Osteoblast (primary cell): ENCODE measurements at regions not wholly inside any gene's neighbourhood (a gene's known extent, or its start where the extent isn't known, plus 50 kb on each side); places are given as distances from the start of the nearest gene placed in this dataset.

Source experiments
- DNase-seq: peaks from one replicate; pipeline ENCODE4 v3.0.0; 2011; ENCODE audit warnings: low spot score, mixed read lengths; ENCODE audit not compliant: insufficient read length; ENCODE audit errors: missing footprints
- H2AFZ ChIP-seq: 2 replicates; pipeline ENCODE4 v1.6.0; 2011; ENCODE audit warnings: mild to moderate bottlenecking, low read length
- H3K27ac ChIP-seq: 2 replicates; pipeline ENCODE4 v1.5.1; 2011; ENCODE audit warnings: mild to moderate bottlenecking, low read depth, low read length, moderate library complexity
- H3K27me3 ChIP-seq: 2 replicates; pipeline ENCODE4 v1.6.0; 2012; ENCODE audit warnings: mild to moderate bottlenecking, control low read depth, inconsistent platforms, low read length, moderate library complexity; ENCODE audit not compliant: insufficient read depth
- H3K36me3 ChIP-seq: 2 replicates; pipeline ENCODE4 v1.5.1; 2011; ENCODE audit warnings: mild to moderate bottlenecking, low read length, control low read depth, moderate library complexity; ENCODE audit not compliant: insufficient read depth
- H3K4me1 ChIP-seq: 2 replicates; pipeline ENCODE4 v1.5.1; 2011; ENCODE audit warnings: mild to moderate bottlenecking, low read length, control low read depth, moderate library complexity; ENCODE audit not compliant: insufficient read depth
- H3K4me2 ChIP-seq: 2 replicates; pipeline ENCODE4 v1.6.0; 2011; ENCODE audit warnings: mild to moderate bottlenecking, low read length; ENCODE audit not compliant: insufficient read depth
- H3K4me3 ChIP-seq: fragments of 200-600 bp; sonication (generic); 3 replicates; pipeline ENCODE4 v1.5.1; 2012; ENCODE audit warnings: mild to moderate bottlenecking, low read length, inconsistent platforms; ENCODE audit not compliant: insufficient read depth
- H3K79me2 ChIP-seq: 2 replicates; pipeline ENCODE4 v1.6.0; 2012; ENCODE audit warnings: mild to moderate bottlenecking, low read length, control low read depth, inconsistent platforms; ENCODE audit not compliant: insufficient read depth
- H3K9me3 ChIP-seq: 2 replicates; pipeline ENCODE4 v1.5.1; 2011; ENCODE audit warnings: low read depth, low read length, control low read depth
- H4K20me1 ChIP-seq: 2 replicates; pipeline ENCODE4 v1.6.0; 2012; ENCODE audit warnings: mild to moderate bottlenecking, low read length, control low read depth; ENCODE audit not compliant: insufficient read depth
- TF ChIP-seq, protein P1 (sequence below): IDR thresholded peaks from 2 replicates; pipeline ENCODE4 v1.5.1; 2011; ENCODE audit warnings: mild to moderate bottlenecking, low read depth, low read length, moderate library complexity; ENCODE audit errors: extremely low read depth

DNA sequence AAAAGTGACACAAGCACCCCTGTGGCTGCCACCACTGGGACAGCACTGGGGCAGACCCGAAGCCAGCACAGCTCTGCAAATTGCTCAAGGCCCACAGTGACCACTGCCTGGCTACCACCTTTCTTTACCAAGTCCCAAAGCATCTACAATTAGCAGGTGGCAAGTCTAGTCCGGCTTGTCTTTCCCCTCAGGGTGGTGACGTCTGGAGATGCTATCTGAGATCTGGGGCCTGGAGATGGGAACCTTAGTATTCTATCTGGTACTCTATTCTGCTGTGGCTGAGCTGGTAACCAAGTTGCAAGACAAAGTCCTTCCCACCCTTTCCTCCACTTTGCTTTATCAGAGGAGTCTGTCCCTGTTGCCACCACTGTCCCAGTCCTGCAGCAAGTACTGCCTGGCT lies 1010.1 kb upstream of the FLRT2 start:
- no peak overlapping the region for H3K4me2 ChIP-seq
- DNase-seq, result no peak
- H3K4me3 ChIP-seq, result no peak overlapping the region
- H2AFZ ChIP-seq, result no peak overlapping the region
- H3K27ac ChIP-seq, result no peak overlapping the region
- H4K20me1 ChIP-seq, result no peaks in the 10 kb centered on the region
- no peaks in the 10 kb centered on the region for H3K4me1 ChIP-seq
- no peaks in the 10 kb centered on the region for H3K9me3 ChIP-seq
- no peaks in the 10 kb centered on the region for H3K27me3 ChIP-seq
- no peaks in the 10 kb centered on the region for H3K79me2 ChIP-seq
- no peaks in the 10 kb centered on the region for H3K36me3 ChIP-seq
- TF ChIP-seq, protein P1, sequence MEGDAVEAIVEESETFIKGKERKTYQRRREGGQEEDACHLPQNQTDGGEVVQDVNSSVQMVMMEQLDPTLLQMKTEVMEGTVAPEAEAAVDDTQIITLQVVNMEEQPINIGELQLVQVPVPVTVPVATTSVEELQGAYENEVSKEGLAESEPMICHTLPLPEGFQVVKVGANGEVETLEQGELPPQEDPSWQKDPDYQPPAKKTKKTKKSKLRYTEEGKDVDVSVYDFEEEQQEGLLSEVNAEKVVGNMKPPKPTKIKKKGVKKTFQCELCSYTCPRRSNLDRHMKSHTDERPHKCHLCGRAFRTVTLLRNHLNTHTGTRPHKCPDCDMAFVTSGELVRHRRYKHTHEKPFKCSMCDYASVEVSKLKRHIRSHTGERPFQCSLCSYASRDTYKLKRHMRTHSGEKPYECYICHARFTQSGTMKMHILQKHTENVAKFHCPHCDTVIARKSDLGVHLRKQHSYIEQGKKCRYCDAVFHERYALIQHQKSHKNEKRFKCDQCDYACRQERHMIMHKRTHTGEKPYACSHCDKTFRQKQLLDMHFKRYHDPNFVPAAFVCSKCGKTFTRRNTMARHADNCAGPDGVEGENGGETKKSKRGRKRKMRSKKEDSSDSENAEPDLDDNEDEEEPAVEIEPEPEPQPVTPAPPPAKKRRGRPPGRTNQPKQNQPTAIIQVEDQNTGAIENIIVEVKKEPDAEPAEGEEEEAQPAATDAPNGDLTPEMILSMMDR, result no peak

DNA sequence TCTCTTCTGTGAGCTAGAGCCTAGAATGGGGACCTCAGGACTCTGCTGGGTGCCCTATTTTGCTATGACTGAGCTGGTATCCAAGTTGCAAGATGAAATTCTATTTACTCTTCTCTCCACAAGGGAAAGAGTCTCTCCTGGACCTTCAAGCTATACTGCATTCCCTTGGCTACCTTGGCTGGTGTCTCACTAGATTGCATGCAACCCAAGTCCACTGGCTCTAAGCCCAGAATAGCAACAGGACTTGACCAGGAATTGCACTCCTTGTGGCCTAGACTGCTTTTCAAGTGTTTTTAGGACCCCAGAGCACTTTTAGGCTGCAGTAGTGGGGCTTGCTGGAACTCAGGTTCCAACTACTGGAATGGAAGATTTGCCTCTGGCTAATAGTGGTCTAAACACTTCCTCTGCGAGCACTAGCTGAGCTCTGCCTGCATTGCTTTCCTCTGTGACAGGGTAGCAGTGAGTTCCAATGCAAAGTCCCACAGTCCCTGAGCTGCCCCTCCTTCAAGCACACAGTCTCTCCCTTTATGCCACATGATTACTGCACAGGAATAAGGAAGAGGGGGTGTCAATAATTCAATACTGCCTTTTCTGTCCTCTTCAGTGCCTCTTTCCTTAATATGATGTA lies 1009.1 kb upstream of the FLRT2 start:
- DNase-seq, result no peak
- TF ChIP-seq, protein P1, result no peak

DNA sequence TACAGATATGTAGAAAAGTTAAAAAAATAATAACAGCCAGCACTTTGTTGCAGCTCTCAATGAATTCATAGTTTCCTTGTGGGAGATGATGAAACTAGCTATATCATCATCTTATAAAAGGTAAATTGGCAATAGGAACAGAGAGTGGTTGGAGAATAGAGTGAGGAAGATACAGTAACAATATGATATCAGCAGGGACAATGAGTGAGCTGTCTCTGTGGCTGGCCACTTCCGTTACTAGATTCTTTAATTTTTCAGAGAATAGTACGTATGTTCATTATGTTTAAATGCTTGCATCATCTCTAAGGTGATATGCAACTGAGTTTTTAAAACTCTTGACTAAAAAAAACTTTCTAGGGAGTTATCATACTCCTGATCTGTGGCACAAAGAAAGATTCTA lies 1006.2 kb upstream of the FLRT2 start:
- H3K27me3 ChIP-seq, result no peaks in the 10 kb centered on the region
- H3K4me2 ChIP-seq, result no peak overlapping the region
- no peak for DNase-seq
- no peak overlapping the region for H3K4me3 ChIP-seq
- H2AFZ ChIP-seq, result no peak overlapping the region
- H3K36me3 ChIP-seq, result no peaks in the 10 kb centered on the region
- H3K79me2 ChIP-seq, result no peaks in the 10 kb centered on the region
- no peaks in the 10 kb centered on the region for H3K9me3 ChIP-seq
- no peaks in the 10 kb centered on the region for H4K20me1 ChIP-seq
- no peak overlapping the region for H3K27ac ChIP-seq
- H3K4me1 ChIP-seq, result no peaks in the 10 kb centered on the region
- TF ChIP-seq, protein P1, result no peak

More for the DNA sequence above, 1009.1 kb upstream of the FLRT2 start:
- Histone ChIP-seq H3K9me3 (no peaks in the 10 kb centered on the region), H4K20me1 (no peaks in the 10 kb centered on the region), H3K36me3 (no peaks in the 10 kb centered on the region), H3K4me1 (no peaks in the 10 kb centered on the region), H3K4me3 (no peak overlapping the region), H3K27me3 (no peaks in the 10 kb centered on the region), H2AFZ (no peak overlapping the region), H3K79me2 (no peaks in the 10 kb centered on the region), H3K27ac (no peak overlapping the region), H3K4me2 (no peak overlapping the region)

DNA sequence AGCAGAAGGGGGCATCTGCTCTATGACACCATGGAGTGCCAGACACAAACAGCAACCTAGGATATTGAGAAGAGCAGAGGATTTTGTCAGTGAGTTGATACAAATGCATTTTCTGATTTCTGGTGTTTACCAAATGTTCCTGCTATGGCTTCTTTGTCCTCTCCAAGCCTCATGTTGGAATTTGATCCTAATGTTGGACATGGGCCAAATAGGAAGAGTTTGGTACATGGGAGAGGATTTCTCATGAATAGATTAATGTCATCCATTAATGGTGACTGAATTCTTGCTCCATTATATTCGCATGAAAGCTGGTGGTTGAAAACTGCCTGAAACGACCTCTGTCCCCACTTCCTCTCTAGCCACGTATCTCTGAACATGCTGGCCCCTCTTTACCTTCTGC lies 1002.2 kb upstream of the FLRT2 start:
- Histone ChIP-seq H3K79me2 (no peaks in the 10 kb centered on the region), H3K4me3 (no peak overlapping the region), H3K4me2 (no peak overlapping the region), H3K9me3 (no peaks in the 10 kb centered on the region), H4K20me1 (no peaks in the 10 kb centered on the region), H3K36me3 (no peaks in the 10 kb centered on the region), H2AFZ (no peak overlapping the region), H3K4me1 (no peaks in the 10 kb centered on the region), H3K27me3 (no peaks in the 10 kb centered on the region), H3K27ac (no peak overlapping the region)
- DNase-seq, result no peak
- TF ChIP-seq, protein P1, result no peak
